Psoas muscle (tissue), 7 donors: ENCODE measurements at regions not wholly inside any gene's neighbourhood (a gene's known extent, or its start where the extent isn't known, plus 50 kb on each side); places are given as distances from the start of the nearest gene placed in this dataset.
"Not testable (repeated sequence)": the region's sequence is repeated elsewhere in the genome, so short reads cannot be mapped to it uniquely, and the experiment has no call there.

Experiments
- ATAC-seq, 4 donors: fragments of 200-7000 bp; cut with Tn5 transposase; one replicate each; pipeline ENCODE4 v1.9.1; 2020; ENCODE audit warnings: moderate library complexity in 3 of 4, mild to moderate bottlenecking in 2 of 4
- DNase-seq, 2 donors: peaks; one replicate each; pipeline ENCODE4 v3.0.0-alpha.2; 2020
- H3K27ac ChIP-seq: fragments of 200-600 bp; one replicate; pipeline ENCODE4 v1.8.0; 2022
- H3K27me3 ChIP-seq, 3 donors: fragments of 200-600 bp in 1 of 3; one replicate each; pipeline versions ENCODE4 v1.6.1 to v1.8.0; 2013 to 2022; ENCODE audit warnings: low read length in 2 of 3, mild to moderate bottlenecking in 2 of 3, moderate library complexity in 1 of 3; ENCODE audit not compliant: insufficient read depth in 3 of 3
- H3K36me3 ChIP-seq, 2 donors: fragments of 200-600 bp in 1 of 2; one replicate each; pipeline versions ENCODE4 v1.6.1 to v1.8.0; 2013 to 2022; ENCODE audit warnings: low read depth in 1 of 2, mild to moderate bottlenecking in 1 of 2, moderate library complexity in 1 of 2; ENCODE audit not compliant: insufficient read depth in 1 of 2
- H3K4me1 ChIP-seq: fragments of 200-600 bp; one replicate; pipeline ENCODE4 v1.8.0; 2022
- H3K4me3 ChIP-seq: fragments of 200-600 bp; one replicate; pipeline ENCODE4 v1.8.0; 2022; ENCODE audit warnings: mild to moderate bottlenecking
- H3K9me3 ChIP-seq: fragments of 200-600 bp; one replicate; pipeline ENCODE4 v1.8.0; 2022
- WGBS, 3 donors: extraction: QIAGEN DNeasy Blood & Tissue Kit; methylation state at CpG; one replicate each; pipeline versions ENCODE4 v1.1.6 to v1.1.7; 2013; 5-methylcytosine and 5-hydroxymethylcytosine counted together
- intact Hi-C, 2 donors: fragments of 100-400 bp; cut with DNase I; formaldehyde crosslinking; loops; one replicate each; pipeline versions ENCODE4 v1.11.0 to v1.14.2; 2022
- TF ChIP-seq, protein P1 (sequence below): fragments of 200-600 bp; IDR thresholded peaks from one replicate; pipeline ENCODE4 v1.8.0; 2022; ENCODE audit warnings: antibody characterized with exemption
- donor health status: healthy with polysubstance abuse.
- donor health status: DM: no; HTN: no; CAD: no; lungs with moderate emphysema.
- donor health status: Bipolar disorder and iron deficiency.
- donor health status: healthy.
- donor health status: DM: yes; HTN: yes; CAD: no.
- donor health status: DM: no; HTN: no; CAD: no.
- donor health status: DM: yes; HTN: yes; CAD: no.

- no peak overlapping the region for H3K27ac ChIP-seq
- DNase-seq (no peak), ATAC-seq (no peak)
- H3K4me1 ChIP-seq = peaks cover 7% of the 10 kb centered on the region
- no peaks in the 10 kb centered on the region for H3K9me3 ChIP-seq
- peaks cover 0 to 3% (median 0%) of the 10 kb centered on the region in 3 donors for H3K27me3 ChIP-seq
- TF ChIP-seq, protein P1, sequence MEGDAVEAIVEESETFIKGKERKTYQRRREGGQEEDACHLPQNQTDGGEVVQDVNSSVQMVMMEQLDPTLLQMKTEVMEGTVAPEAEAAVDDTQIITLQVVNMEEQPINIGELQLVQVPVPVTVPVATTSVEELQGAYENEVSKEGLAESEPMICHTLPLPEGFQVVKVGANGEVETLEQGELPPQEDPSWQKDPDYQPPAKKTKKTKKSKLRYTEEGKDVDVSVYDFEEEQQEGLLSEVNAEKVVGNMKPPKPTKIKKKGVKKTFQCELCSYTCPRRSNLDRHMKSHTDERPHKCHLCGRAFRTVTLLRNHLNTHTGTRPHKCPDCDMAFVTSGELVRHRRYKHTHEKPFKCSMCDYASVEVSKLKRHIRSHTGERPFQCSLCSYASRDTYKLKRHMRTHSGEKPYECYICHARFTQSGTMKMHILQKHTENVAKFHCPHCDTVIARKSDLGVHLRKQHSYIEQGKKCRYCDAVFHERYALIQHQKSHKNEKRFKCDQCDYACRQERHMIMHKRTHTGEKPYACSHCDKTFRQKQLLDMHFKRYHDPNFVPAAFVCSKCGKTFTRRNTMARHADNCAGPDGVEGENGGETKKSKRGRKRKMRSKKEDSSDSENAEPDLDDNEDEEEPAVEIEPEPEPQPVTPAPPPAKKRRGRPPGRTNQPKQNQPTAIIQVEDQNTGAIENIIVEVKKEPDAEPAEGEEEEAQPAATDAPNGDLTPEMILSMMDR = no peak
- WGBS, 3 donors = 75 to 81% (median 81%) methylated on average over 2 of the region's 2 CpGs
- no peaks in the 10 kb centered on the region for H3K36me3 ChIP-seq
- no peak overlapping the region for H3K4me3 ChIP-seq
- intact Hi-C loops = no loop called here
Observed at GRCh38 chr5:38790891-38791290, 54.9 kb upstream of the OSMR start.

DNA sequence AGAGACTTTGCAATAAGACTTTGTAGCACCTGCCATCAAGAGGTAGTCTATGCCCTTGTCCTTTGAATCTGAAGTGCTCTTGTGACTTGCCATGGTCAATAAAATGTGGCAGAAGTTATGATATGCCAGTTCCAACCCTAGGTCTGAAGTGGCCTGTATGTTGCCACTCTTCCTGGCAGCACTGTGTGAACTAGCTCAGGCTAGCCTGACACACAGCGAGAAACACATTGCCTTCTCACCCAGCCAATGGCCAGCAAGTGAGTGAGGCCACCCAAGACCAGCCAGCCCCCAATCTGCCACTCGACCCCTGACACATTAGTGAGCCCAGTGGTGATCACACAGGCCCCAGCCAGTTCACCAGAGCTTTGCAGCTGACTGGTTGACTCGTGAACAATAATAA, 52.7 kb upstream of the OSMR start:
- 90 to 91% (median 91%) methylated on average over 3 of the region's 3 CpGs for WGBS, 3 donors
- no peak overlapping the region for H3K4me3 ChIP-seq
- peaks cover 7% of the 10 kb centered on the region for H3K4me1 ChIP-seq
- TF ChIP-seq, protein P1 = no peak
- intact Hi-C loops = no loop called here
- DNase-seq = no peak
- H3K36me3 ChIP-seq = no peaks in the 10 kb centered on the region
- no peak overlapping the region for H3K27ac ChIP-seq
- ATAC-seq = no peak
- H3K9me3 ChIP-seq = no peaks in the 10 kb centered on the region
- H3K27me3 ChIP-seq = peaks cover 0 to 3% (median 0%) of the 10 kb centered on the region in 3 donors

GRCh38 chr5:38794037-38794436, 51.8 kb upstream of the OSMR start:
- DNase-seq, H3K4me1 ChIP-seq, intact Hi-C loops, H3K4me3 ChIP-seq, H3K9me3 ChIP-seq, H3K27me3 ChIP-seq, H3K27ac ChIP-seq, H3K36me3 ChIP-seq, ATAC-seq: not testable (repeated sequence)
- WGBS, 3 donors = 84 to 89% (median 89%) methylated on average over 7 of the region's 7 CpGs

GRCh38 chr5:38794986-38795385, 50.8 kb upstream of the OSMR start:
- no peak overlapping the region for H3K4me3 ChIP-seq
- 44 to 63% (median 46%) methylated on average over 5 of the region's 5 CpGs for WGBS, 3 donors
- H3K9me3 ChIP-seq = no peaks in the 10 kb centered on the region
- TF ChIP-seq, protein P1 = no peak
- intact Hi-C loops = no loop called here
- peak in 2 of 4 donors; percentile 14 to 25 for ATAC-seq
- H3K36me3 ChIP-seq = no peaks in the 10 kb centered on the region
- H3K4me1 ChIP-seq = peaks cover 7% of the 10 kb centered on the region
- H3K27ac ChIP-seq = no peak overlapping the region
- DNase-seq = no peak
- peaks cover 0 to 3% (median 0%) of the 10 kb centered on the region in 3 donors for H3K27me3 ChIP-seq

- intact Hi-C loops = no loop called here
- H3K36me3 ChIP-seq = no peaks in the 10 kb centered on the region
- H3K27ac ChIP-seq = no peak overlapping the region
- TF ChIP-seq, protein P1 = no peak
- 10 to 27% (median 10%) methylated on average over 6 of the region's 6 CpGs for WGBS, 3 donors
- peak; percentile 46 to 89 (median 78) for ATAC-seq
- no peaks in the 10 kb centered on the region for H3K27me3 ChIP-seq
- DNase-seq = peak; percentile 79 to 90
- peaks cover 7% of the 10 kb centered on the region for H3K4me1 ChIP-seq
- no peaks in the 10 kb centered on the region for H3K9me3 ChIP-seq
- no peak overlapping the region for H3K4me3 ChIP-seq
Observed at GRCh38 chr5:38795986-38796741, 49.6 kb upstream of the OSMR start.
